NCI-H2196 (cell line): ENCODE measurements at regions not wholly inside any gene's neighbourhood (a gene's known extent, or its start where the extent isn't known, plus 50 kb on each side); places are given as distances from the start of the nearest gene placed in this dataset.
"Not testable (repeated sequence)": the region's sequence is repeated elsewhere in the genome, so short reads cannot be mapped to it uniquely, and the experiment has no call there.

ENCODE experiments used
- DNase-seq: peaks from one replicate; lab custom pipeline; 2025; ENCODE audit not compliant: unreplicated experiment; lab: John Stamatoyannopoulos, UW

GRCh38 chr18:14935210-14935609 lies 187.2 kb downstream of the ANKRD30B start:
- no peak for DNase-seq

GRCh38 chr18:14936313-14936712 lies 188.3 kb downstream of the ANKRD30B start:
- no peak for DNase-seq

- no peak for DNase-seq
These were observed 189.3 kb downstream of the ANKRD30B start for GRCh38 chr18:14937271-14937670.

DNA sequence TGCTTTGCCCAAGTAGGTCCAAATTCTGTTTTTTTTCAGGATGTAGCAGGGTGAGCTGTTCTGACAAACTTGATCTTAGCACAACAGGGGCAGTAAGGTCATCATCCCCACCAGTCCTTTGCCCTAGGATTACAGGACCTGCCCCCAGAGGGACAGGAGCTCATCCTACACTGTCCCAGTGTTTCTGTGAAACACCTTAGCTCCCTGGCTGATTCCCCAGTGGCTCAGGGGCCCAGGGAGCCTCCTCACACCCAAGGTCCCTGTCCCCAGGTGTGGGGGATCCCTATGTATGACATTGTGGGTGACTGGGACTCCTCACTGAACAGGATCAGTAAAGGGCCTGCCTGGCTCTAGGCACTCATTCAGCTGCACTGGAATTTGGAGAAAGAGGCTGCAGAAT lies 191.2 kb downstream of the ANKRD30B start:
- DNase-seq = no peak

- DNase-seq = not testable (repeated sequence)
These were observed 192.1 kb downstream of the ANKRD30B start for GRCh38 chr18:14940106-14940505.

- DNase-seq = no peak
These were observed 192.8 kb downstream of the ANKRD30B start for GRCh38 chr18:14940735-14941134.

- DNase-seq = no peak
These were observed 193.3 kb downstream of the ANKRD30B start for GRCh38 chr18:14941256-14941655.

DNA sequence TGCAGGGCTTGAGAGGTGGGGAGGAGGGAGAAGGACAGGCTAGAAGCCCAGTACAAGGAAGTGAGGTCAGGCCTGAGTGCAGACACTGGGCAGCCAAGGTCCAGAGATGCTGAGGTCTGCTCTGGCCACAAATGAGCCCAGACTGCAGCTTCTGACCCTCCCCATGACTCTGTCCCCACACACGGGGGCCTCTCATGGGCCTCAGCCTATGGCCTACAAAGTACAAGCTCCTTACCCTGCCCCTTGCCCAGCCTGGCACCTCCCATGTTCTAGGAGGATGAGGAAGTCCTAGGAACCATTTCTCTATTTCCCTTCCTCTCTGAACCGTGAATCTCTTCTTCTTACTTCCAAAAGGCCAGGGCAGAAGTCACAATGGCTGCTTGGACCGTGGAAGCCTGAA lies 193.8 kb downstream of the ANKRD30B start:
- no peak for DNase-seq

- DNase-seq = no peak
These were observed 194.3 kb downstream of the ANKRD30B start for GRCh38 chr18:14942275-14942674.

GRCh38 chr18:14943486-14943885 lies 195.5 kb downstream of the ANKRD30B start:
- DNase-seq = no peak

GRCh38 chr18:14943967-14944636 lies 196.1 kb downstream of the ANKRD30B start:
- DNase-seq = no peak

- DNase-seq = no peak
These were observed 196.9 kb downstream of the ANKRD30B start for GRCh38 chr18:14944838-14945237.

DNA sequence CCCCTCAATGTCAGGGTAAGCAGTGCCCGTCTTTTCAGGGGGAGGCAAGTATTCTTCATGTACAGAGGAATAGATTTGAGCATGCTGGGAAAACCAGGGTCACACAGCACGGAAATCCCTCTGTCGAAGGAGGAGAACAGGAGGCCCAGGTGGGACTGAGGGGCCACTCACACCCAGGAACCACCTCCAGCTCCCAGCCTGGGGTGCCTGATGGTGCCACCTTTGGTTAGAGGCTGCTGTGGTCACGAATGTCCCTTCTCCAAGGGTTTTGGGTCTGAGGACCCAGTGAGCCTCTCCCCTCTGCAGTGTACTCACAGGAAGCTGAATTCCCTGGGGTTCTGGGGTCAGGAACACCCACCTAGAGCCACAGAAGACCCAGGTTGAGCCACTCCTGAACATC lies 197.3 kb downstream of the ANKRD30B start:
- no peak for DNase-seq

- no peak for DNase-seq
These were observed 198.0 kb downstream of the ANKRD30B start for GRCh38 chr18:14945984-14946383.

DNA sequence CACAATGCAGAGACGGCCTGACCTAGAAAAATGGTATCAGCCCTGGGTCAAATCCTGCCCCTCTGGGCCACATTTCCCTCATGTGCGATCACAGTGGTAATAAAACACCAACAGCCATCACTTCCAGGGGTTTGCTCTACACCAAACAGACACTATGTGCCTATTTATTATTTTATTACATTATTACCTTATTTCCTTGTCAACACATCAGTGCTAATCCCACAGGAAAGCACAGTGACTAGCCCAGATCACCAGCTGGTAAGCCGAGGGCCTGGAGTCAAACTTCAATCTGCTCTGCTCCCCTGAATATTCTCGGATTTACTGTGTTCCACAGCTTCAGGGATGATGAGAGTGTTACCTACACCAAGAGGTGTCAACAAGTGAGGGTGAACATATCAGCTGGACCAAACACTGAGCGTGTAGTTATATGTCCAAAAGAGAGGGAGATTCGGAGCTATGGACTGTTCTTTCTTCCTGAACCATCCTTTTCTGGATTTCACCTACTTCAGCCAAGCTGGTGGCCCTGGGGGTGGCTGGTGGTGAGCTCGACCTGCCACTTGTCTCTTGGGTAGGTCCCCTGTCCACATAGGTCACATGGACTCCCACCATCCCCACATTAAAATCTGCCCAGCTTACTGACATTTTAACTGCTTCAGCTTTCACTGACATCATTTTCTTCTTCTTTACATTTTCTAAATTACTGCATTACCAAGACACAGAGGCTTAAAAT lies 198.9 kb downstream of the ANKRD30B start:
- DNase-seq = not testable (repeated sequence)

GRCh38 chr18:14947482-14948162 lies 199.7 kb downstream of the ANKRD30B start:
- DNase-seq = no peak

GRCh38 chr18:14948163-14948540 lies 200.2 kb downstream of the ANKRD30B start:
- DNase-seq = no peak

DNA sequence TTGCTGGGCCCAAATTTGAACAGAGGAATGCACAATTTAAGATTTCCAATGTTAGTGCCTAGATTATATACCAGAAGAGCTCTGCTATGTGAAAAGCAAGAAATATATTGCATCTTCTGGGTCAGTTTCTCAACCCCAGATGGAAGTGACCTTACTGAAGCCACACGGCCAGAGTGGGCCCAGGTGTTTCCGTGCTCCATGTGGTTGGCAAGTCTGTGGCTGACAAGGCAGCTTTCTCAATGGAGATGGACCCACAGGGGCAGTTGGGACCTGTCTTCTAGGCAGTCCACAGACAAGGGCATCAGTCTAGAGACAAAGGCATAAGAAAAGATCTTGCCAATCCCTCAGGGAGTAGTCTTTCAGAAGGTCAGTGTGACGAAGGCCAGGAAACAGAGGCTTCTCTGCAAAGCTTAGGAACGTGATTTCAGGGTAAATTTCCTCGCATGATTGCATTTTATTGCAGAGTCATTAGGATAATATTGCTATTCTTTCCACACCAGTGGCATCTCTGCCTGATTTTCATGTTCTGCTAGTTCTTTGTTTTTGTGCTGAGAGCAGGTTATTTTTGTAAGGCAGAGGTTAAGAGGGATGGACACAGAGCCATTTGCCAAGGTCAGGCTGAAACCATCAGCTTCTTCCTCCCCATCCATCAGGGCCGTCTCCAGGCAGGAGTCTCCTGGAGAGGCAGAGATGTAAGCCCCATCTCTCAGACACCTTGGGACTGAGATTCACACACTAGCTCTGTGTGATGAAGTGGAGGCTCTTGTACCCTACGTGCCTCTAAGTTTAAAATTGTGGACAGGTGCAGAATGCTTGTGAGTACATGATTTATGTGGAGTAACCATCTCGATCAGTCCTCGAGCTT lies 202.1 kb downstream of the ANKRD30B start:
- no peak for DNase-seq

GRCh38 chr18:14952444-14953077 lies 204.6 kb downstream of the ANKRD30B start:
- not testable (repeated sequence) for DNase-seq

DNA sequence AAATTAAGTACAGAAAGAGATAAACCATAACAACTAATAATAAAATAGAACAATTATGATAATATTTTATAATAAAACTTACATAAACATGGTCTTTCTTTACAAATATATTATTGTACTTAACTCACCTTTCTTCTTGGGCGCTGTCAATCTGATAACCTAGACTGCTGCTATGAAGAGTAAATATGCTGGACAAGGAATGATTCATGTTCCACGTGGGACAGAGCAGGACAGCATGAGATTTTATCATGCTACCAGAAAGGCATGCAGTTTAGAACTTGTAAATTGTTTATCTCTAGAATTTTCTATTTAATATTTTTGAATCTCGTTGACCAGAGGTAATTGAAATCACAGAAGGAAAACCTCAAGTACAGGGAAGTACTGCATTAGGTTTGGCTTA lies 210.7 kb downstream of the ANKRD30B start:
- no peak for DNase-seq

DNA sequence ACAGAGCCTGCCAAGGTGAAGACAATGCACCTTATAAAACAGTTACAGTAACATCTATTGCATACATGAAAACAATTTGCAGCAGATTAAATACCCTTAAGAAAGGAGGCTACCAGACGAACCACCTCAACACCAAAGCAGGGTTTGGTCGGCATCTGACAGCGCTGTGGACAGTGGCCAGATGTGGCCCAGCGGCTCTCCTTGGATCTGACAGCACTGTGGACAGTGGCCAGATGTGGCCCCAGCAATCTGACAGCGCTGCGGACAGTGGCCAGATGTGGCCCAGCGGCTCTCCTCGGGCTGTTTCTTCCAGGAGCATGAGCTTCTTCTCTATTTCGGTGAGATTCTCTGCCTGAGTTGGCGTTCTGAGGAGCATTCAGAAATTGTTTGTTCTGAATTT lies 211.6 kb downstream of the ANKRD30B start:
- no peak for DNase-seq
